ENCODE measurements at regions not wholly inside any gene's neighbourhood (a gene's known extent, or its start where the extent isn't known, plus 50 kb on each side); places are given as distances from the start of the nearest gene placed in this dataset.
"Not testable (repeated sequence)": the region's sequence is repeated elsewhere in the genome, so short reads cannot be mapped to it uniquely, and the experiment has no call there.

GRCh38 chr11:122220321-122220720 lies 104.3 kb upstream of the BLID start:
- no peak for DNase-seq

DNA sequence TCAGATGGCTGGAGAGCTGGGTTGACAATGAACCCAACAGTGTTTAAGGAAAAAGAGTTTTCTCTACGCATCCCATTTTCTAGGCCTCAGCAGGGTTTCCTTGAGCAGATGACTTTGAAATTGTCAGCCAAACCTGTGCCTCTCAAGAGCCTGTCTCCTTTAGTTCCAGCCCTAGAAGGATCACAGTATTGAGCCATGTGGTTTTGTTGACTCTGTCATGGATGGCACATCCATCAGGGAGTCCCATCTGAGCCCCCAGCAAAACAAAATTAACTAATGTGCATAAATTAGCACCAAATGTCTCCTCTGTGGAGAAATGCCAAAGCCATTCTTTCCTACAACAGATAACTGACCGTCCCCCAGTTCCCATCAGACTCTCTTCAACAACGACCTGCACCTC lies 103.8 kb upstream of the BLID start:
- DNase-seq: no peak

- DNase-seq: peak in 1 of 2 experiments; percentile 51
Observed at GRCh38 chr11:122215244-122215992, 99.4 kb upstream of the BLID start.

DNA sequence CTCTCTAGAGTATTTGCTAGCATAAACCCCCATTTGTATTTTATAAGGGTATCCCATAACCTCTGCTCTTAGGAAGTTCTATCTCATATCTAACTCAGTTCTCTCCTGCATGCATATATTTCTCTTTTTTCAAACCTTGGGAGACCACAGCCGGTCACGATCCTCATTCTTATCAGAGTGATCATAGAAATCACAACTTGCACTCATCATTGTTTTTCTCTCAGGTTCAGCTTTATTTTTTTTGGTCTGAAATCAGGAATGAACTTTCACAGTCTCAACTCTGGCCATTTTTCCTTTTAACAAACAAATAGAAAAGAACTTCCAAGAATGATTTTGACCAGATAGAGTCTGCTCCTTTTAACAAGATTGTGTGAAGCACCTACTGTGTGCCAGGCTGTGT lies 98.6 kb upstream of the BLID start:
- no peak for DNase-seq

DNA sequence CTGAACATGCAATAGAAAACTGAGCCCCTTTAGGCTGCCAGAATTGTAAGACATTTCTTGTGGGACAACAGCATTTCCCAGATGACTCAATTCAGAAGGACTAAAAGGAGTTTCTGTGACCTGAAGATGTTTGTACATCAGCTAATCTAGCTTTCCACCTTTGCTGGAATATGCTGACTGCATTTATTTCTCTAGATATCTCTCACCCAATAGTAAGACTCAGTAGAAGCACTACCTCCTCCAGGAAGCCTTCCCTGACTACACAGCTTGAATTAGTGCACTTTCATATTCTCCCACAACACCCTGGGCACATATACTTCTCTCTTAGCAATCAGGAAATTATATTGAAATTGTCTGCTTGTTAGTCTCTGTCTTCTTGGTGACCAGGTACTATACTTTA lies 98.1 kb upstream of the BLID start:
- DNase-seq: no peak

GRCh38 chr11:122213171-122213570 lies 97.2 kb upstream of the BLID start:
- no peak for DNase-seq

GRCh38 chr11:122210367-122210997 lies 94.5 kb upstream of the BLID start:
- DNase-seq: no peak

DNA sequence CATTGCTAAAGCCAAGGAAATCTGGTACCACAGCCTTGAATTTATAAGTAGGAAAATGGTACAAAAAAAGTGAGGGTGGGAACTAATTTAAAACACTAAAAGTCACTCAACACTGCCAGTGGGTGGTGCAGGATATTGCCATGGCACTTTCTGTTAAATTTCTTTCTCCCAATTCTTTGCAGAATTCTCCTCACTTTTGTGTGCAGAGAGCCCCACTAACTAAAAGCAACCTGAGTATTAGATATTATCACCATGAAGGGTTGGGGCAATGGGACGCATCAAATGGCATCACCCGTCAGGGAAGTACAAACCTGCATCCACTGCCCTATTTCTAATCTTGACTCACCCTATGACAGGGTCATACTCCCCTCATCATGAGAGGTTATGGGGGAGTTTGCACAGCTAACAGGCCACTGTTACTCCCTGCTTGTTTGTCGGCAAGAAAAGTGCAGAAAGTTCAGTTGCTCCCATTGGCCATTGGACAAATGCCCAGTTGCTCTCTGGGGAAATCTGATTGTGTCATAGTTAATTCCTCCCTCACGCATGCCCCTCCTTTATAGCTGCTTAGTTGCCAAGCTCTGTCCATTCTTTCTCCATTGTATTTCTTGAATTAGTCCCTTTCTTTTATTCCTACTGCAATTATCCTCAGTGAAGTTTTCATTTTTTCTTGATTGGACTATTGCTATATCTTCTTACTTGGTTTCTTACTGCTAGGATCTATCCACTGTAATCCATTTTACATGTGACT lies 93.8 kb upstream of the BLID start:
- no peak for DNase-seq

DNA sequence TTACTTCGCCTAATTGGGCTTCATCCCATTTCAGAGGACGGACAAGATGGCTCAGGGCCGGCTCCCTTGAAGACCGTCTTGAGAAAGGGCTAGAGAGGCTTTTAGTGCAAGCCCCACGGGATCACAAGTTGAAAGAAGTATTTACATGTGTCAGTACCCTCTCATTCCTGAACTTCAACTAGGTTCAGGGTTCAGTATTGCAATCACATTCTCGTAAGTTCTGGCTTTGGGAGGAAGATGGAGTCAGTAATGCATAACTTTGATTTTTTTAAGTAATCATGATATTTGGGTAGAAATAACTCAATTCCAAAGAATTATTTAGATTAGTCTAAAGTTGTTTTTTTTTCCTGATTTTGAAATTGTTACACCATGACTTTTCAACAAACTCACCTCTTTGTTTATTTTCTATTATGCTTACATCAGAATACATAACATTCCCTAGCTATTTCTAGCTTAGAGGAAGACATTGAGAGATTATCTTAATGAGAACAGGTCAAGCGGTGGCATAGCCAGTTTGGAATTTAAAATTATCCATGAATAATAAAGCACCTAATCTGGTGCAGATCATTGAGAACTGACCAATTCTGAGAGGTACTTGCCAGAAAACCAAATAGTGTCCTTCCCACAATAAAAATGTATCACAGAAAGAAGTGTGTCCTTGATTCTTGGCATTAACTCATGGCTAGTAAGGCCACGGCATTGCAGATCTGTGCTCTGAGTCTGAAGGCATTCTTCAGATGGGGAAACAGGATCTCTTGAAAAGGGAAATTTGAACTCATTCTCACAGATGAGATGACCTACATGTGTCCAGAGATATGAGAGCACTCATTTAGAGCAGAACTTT lies 92.1 kb upstream of the BLID start:
- no peak for DNase-seq

DNA sequence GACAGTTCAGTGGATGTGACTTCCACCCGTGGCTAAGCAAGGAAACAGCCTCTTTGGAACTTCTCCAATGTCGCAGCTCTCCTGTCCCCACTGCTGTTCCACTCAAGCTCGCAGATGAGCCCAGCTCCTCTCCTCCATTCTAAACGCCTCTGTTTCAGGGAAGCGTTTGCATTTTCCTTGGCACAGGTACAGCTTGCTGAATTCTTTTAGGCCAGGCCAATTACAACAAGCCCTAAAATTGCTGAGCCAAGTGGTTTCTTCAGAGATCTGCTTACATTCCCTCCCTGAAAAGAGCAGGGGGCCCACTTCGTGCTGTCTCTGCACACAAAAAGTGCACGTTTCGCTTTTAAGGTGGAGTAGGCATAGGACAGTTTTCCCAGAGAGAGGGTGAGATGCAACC lies 91.5 kb upstream of the BLID start:
- DNase-seq: no peak

GRCh38 chr11:122205036-122205435 lies 89.0 kb upstream of the BLID start:
- no peak for DNase-seq

GRCh38 chr11:122204206-122204605 lies 88.2 kb upstream of the BLID start:
- no peak for DNase-seq

- DNase-seq: peak; percentile 19 to 66
Observed at GRCh38 chr11:122202951-122203456, 87.0 kb upstream of the BLID start.

DNA sequence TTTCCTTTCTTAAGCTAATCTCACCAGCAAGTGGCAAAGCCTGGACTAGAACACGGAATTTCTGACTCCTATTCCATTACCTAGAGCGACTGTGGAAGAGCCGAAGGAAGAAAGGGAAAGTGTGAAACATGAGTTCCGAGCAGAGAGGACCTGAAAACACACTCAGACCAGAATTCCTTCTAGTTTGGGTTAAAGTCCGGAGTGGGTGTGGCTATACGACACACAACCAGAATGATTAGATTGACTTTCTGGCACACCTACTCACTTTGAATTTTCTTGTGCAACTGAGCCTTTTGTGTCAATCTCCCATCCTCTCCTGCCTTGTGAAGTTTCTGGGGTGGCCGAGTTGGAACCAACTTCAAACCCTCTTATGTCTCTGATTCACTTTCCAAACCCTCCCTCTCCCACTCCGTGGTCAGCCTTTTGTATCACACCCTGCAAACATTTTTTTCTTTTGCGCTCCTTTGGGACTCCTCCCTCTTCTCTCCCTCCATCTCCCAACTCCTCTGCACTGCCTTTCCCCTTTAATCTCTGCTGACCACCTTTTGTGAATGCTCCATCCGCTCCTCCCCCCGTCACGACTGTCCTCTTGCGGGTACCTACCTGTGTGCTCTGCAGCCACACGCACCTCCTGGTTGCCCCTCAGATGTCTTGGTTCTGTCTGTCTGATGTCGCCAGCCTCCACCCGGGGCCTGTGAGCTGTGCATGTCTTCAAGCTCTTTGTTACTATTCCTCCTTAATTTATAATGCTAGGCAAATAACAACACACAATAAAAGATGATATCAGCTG lies 86.3 kb upstream of the BLID start:
- DNase-seq: peak; percentile 66 to 72

DNA sequence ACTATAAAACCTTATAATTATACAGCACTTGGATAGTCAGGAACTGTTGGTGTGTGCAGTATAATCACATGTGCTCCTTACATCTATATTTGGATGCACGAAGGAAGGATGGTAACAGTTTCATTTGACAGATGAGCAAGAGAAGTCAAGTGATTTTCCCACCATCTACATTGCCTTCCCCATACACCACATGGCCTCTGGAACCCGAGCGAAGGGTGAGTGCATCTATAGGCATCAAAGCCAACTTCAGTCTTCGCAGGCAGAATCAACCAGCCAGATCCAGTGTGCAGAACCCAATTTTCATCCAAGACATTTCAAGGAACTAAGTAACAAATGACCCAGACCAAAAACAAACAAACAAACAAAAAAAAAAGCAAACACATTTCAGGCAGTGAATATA lies 85.1 kb upstream of the BLID start:
- no peak for DNase-seq

- DNase-seq: no peak
Observed at GRCh38 chr11:122199661-122200060, 83.6 kb upstream of the BLID start.

DNA sequence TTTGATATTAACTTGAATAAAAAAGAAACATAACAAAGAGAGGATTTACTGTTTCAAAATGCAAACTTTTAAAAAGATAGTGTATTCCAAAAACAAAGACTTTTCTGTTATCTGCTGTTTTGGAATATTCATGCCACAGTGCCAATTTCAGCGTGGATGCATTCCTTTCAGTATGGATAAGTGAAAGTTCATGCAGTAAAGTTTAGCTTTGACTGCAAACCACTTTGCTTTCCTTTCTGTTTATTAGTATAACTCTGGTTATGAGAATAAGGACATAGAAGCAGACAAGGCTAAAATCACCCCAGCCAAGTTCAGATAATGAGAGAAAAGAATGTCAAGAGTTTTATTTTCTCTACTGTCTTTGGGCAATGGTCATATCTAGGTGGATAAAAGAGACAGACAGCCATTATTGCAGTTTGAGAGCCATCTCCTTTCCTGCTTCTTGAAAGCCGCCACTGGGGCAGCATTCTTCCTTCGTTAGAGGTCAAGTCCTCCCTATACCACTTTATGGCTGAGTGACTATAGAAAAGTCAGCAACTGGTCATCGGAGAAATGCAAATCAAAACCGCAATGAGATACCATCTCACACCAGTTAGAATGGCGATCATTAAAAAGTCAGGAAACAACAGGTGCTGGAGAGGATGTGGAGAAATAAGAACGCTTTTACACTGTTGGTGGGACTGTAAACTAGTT lies 82.4 kb upstream of the BLID start:
- no peak for DNase-seq

- peak; percentile 95 to 99 for DNase-seq
Observed at GRCh38 chr11:122197066-122197987, 81.3 kb upstream of the BLID start.

DNA sequence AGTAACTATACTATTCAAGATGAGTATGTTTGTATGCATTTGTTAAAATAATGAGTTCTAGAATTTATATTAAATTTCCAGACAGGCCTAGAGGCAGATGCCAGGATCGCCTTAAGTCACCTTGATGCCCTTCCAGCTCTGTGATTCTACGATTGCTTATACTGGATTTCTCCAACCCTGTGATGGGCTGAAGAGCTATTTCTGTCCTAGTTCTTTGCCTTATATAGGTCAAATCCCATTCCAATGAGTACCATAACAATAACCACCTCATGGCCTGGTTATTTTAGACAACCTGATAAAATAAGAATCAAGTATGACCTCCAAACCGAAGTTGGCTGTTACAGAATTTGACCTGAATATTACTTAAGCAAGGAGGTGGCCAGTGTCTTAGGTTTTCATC lies 79.8 kb upstream of the BLID start:
- DNase-seq: no peak

GRCh38 chr11:122193881-122194480 lies 78.0 kb upstream of the BLID start:
- DNase-seq: not testable (repeated sequence)
